H7 (cell line): ENCODE measurements at regions not wholly inside any gene's neighbourhood (a gene's known extent, or its start where the extent isn't known, plus 50 kb on each side); places are given as distances from the start of the nearest gene placed in this dataset.

ENCODE experiments used
- DNase-seq: peaks from one replicate; pipeline ENCODE4 v3.0.0; 2012
- H3K27me3 ChIP-seq: 2 replicates; pipeline ENCODE4 v1.6.0; 2011; ENCODE audit warnings: mild to moderate bottlenecking, low read length; ENCODE audit not compliant: control insufficient read depth, insufficient read depth
- H3K36me3 ChIP-seq: replicated peaks from 2 replicates; pipeline ENCODE4 v1.5.1; 2011; ENCODE audit warnings: low read length; ENCODE audit not compliant: control insufficient read depth, insufficient read depth
- H3K4me3 ChIP-seq: 2 replicates; pipeline ENCODE4 v1.5.1; 2011; ENCODE audit warnings: low read depth, mild to moderate bottlenecking, control low read depth, low read length, moderate library complexity; ENCODE audit not compliant: insufficient read depth

DNA sequence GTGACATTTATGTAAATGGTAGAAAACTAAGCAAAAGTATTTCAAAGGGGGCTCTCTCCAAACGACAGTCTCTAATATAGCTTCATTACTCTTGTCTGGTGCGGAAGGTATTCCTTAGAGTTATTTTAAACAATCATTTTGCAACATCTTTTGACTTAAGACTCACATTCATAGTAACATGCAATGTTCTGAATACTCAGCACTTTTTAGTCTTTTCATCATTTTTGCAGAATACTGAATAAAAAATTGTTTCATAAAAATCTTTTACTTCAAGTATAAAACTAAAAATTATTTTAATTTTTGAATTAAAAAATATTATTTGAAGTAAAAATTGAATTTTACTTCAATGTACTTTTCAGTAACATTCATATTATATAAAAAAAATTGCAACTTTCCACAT is 321.1 kb downstream of the PLK2 start:
- no peaks in the 10 kb centered on the region for H3K36me3 ChIP-seq
- no peaks in the 10 kb centered on the region for H3K27me3 ChIP-seq
- no peak for DNase-seq
- no peak overlapping the region for H3K4me3 ChIP-seq

DNA sequence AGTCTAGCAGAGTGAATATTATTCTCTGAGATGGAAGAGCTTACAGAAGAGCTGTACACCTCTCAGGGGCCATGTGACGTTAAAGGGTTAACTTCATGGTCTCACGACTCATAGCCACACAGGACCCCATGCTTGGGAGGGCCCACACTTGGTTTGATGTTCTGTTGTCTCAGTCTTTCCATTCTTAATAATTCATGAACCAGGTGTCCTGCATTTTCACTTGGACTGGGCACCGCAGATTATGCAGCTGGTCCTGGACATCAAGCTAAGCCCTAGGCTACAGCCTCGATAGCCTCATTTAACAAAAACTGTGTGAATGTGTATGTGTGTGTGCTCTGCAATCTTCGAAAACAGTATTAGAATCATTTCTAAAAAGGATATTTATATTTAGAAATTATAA is 323.5 kb downstream of the PLK2 start:
- H3K27me3 ChIP-seq = no peaks in the 10 kb centered on the region
- no peak for DNase-seq
- no peaks in the 10 kb centered on the region for H3K36me3 ChIP-seq
- H3K4me3 ChIP-seq = no peak overlapping the region

DNA sequence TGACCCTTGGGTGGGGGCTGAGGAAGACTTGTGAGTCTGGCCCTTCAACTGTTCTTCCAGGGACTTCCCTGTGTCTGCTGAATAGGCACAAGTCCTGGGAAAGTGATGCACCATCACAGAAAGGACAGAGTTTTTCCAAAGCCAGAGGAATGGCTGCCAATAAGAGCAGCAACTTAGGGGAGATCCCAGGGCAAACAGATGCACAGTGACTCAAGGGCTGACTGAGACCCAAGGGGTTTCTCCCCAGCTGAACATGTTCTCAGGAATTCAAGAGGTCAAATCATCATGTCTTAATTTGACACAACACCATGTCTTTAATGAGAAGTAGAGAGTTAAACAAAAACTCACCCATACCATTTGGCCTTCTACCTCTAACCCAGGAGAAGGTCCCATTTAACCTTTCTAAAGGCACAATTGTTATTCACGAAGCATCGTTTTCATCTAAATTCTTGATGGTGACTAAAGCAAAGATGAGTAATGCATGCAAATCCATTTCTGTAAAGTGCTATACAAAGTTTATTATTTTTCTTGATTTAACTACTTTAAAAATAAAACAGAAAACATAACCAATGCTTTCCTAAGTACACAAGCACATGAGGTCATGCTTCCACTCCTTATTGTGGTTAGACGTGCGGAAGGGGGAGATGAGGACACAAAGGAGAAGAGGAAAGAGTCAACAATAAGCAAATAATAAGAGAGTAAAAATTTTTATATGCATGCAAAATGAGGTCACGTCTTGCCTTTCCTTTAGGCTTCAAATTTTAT is 324.1 kb downstream of the PLK2 start:
- Histone ChIP-seq H3K4me3 (no peak overlapping the region), H3K36me3 (no peaks in the 10 kb centered on the region), H3K27me3 (no peaks in the 10 kb centered on the region)
- no peak for DNase-seq

DNA sequence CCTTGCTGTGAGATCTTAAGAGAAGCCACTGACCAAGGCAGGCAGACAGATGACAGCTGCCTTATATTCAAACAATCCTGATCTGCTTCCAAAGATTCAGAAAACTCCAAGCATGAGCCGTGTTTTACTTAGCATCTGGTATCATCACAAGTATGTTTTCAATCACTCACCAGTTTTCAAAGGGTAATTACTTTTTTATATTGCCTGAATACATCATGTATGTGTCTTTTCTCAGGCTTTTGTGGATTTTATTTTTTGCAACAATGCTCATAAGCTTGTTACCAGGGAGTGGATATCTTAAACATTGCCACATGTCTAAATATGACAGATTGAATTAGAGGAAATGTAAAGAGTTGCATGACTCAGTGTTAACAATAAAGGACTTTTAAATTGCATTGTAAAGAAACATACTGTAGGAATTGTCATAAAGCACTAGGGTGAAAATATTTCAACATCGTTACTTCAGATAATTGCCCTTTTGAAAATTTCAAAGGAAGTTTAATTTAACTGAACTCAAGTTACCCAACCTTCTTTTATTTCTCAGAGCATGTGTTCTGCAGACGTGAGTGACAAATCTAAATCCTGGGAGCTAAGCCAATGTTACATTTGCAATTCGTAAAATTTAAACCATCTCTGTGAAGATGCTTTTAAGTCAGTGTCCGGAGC is 326.1 kb downstream of the PLK2 start:
- H3K27me3 ChIP-seq = no peaks in the 10 kb centered on the region
- H3K4me3 ChIP-seq = no peak overlapping the region
- H3K36me3 ChIP-seq = no peaks in the 10 kb centered on the region
- DNase-seq = no peak

DNA sequence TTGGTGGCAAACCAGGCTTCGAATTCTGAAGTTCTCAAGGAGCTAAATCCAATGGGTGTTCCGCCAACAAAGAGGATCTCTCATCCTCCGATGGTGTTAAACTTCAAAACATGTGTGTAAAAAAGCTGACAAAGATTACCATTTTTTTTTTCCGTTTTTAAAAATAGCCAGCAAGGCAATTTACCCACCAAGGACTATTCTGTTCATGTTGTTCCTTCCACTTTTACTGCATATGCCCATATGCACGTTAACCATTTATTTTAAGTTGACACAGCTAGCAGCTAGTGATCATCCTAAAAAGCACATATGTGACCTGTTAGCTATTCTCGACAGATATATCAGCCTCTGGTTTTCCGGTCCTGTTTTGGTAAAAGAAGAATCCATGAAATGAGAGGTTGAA is 326.7 kb downstream of the PLK2 start:
- no peak for DNase-seq
- Histone ChIP-seq H3K4me3 (no peak overlapping the region), H3K27me3 (no peaks in the 10 kb centered on the region), H3K36me3 (no peaks in the 10 kb centered on the region)

DNA sequence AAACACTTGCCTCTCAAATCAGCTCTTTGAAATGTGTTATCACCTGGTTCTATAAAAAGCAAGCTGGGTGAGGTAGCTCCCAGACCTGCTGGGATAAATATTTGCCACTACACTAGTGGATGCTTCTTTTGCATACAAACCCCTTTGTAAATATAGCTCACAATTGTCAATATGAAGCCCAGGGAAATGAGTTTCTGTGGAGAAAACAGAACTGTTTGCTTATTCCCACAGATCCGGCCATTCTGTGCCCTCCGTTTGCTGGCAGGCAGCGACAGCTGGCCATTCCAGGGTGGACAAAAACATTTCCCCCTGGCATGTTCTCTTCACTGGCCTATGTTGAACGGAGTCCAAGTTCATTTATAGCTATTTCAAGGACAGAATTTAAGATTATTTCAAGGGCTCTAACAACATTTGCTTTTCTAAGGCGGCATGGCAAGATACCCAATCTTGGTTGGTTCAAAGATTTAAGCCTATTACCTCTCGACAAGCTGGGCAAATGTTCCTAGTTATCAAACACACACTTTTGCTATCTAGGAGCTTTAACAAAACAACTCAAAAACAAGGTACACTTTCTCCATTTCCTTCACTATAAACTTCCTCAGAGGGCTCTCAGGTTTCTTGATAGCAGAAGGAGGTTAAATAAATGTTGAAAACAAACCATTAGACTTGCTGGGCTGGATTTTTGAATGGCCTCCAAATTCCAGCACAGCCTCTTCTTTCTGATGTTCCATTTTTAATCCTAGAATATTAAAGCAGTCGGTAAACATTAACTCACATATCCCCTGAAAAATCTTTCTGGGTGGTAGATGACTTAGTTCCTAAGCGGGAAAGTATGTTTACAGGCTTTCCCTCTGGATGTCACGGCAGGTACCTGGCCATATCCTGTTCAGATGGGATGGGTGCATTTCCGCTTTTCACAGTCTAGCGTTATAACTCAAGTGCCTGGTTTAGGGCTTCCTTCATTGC is 332.3 kb downstream of the PLK2 start:
- DNase-seq = no peak
- Histone ChIP-seq H3K4me3 (no peak overlapping the region), H3K27me3 (no peaks in the 10 kb centered on the region), H3K36me3 (no peaks in the 10 kb centered on the region)

DNA sequence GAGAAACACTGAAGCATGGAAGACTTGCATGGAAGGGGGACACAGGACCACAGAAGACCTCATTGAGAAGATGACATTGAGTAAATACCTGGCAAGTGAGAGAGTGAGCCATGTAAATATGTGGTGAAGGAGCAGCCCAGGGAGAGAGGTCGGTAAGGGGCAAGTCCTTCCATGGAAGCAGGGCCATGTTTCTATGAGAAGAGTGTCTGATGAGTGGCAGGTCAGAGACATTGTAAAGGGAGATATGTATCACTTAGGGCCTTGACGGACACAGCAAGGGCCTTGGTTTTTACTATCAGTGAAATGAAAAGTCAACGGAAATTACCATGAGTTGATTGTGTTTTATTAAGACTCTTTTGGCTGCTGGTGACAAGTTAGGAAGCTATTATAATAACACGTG is 336.4 kb downstream of the PLK2 start:
- DNase-seq = no peak
- Histone ChIP-seq H3K36me3 (no peaks in the 10 kb centered on the region), H3K4me3 (no peak overlapping the region), H3K27me3 (no peaks in the 10 kb centered on the region)

DNA sequence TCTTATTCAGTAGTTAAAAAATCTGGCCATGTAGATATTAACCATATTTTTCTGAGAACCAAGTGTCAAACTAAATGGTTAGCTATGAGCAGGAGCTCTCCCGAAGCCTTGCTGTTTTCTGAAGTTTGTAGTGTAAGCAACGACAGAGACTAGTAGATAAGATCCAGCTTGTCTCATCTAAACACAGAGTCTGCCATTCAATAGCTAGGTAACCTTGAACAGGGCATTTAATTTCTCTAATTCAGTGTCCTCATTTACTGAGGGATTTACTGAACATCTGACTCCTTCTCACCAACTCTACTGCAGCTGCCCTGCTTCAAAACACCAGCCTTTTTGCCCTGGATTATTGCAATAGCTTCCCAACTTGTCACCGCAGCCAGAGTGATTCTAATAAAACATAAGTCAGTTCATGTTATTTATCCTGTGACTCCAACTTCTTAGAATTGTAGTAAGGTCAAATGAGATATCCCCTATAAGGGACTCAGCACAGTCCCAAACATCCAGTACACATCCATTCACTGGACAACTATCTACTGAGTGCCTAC is 337.0 kb downstream of the PLK2 start:
- no peaks in the 10 kb centered on the region for H3K27me3 ChIP-seq
- no peaks in the 10 kb centered on the region for H3K36me3 ChIP-seq
- DNase-seq = no peak
- no peak overlapping the region for H3K4me3 ChIP-seq

DNA sequence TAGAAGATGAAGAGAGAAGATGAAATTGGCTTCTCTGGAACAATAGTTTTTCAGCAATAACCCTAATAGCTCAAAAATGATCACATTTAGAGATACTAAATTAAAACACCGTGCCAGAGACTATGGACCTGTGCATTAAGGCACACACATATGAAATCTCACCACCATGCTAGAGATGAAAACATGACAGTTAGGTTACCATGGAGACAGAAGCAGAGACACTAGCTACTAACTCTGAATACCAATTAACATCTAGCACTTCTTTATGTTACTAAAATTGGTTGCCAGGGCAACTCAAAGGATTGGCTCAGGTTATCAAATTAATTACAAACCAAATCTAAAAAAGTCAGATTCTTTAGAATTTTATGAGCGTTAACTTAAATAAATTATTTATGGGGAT is 337.7 kb downstream of the PLK2 start:
- H3K4me3 ChIP-seq = no peak overlapping the region
- H3K27me3 ChIP-seq = no peaks in the 10 kb centered on the region
- H3K36me3 ChIP-seq = no peaks in the 10 kb centered on the region
- no peak for DNase-seq

DNA sequence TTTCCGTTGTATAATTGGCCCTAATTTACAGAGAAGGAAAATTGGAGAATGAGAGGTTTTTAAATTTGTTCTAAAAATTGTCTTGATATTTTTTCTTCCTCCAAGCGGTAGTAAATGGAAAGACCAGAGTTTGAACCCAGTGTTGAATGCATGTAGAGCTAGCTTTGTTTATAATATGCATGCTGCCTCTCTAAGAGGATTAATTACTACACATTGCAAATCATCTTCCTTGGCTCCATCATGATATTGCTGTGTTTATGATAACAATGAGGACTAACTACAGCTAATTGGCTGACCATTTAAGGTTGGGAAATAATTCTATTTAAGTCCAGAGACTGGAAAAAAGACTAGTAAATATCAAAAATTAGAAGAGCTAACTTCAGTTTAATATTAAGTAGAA is 338.5 kb downstream of the PLK2 start:
- Histone ChIP-seq H3K36me3 (no peaks in the 10 kb centered on the region), H3K27me3 (no peaks in the 10 kb centered on the region), H3K4me3 (no peak overlapping the region)
- no peak for DNase-seq

DNA sequence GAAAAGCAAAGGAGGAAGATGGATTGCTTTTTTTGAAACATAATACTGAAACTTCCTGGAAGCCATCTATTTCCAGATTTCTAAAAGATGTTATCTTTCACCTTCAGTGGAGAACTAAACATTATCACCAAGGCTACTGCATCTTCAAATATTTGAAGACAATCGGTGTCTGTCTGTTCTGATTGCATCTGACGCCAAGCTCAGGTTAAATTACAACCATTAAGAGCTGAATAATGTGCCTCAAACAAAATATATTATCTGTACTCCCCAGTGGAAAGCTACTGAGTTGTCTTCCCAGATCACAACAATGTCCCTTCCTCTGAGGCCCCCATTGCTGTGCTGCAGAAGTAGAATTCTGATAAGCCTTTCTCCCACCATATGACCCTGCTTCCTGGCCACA is 342.3 kb downstream of the PLK2 start:
- Histone ChIP-seq H3K36me3 (no peaks in the 10 kb centered on the region), H3K27me3 (no peaks in the 10 kb centered on the region), H3K4me3 (no peak overlapping the region)
- no peak for DNase-seq

DNA sequence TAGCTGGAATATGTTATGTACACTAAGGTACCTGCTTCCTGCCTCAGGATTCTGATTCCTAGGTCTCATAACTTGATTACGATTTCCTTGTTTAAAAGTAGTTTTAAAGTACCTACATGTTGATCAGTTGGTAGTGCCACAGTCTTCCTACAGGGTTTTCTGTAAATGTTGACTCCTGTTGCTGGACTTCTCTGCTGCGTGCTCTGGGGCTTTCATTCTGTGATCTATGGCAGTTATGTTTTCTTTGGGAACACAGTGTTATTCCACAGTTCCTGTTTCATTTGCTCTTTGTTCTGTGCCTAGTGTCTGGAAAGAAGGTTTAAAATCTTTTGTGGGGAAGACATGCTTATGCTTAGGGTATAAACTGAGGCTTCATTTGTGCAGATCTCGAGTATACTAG is 343.5 kb downstream of the PLK2 start:
- Histone ChIP-seq H3K4me3 (no peak overlapping the region), H3K27me3 (no peaks in the 10 kb centered on the region), H3K36me3 (no peaks in the 10 kb centered on the region)
- DNase-seq = no peak

DNA sequence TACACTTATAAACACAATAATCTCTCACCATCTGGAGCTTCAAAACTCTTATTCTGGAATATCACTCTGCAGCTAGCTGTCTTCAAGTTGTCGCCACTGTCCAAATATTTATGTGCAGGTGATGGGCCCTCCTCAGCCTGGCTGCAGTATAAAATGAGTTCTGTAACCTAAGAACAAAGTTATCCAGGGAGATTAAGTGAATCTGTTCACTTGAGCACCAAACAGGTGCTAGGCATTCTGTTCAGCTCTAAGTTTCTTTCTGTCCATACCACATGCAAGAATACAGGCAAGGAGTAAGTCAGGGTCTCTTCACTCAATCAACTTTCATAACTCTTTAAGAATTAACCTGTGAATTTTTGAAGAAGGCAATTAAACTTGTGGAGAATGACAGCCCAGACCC is 344.1 kb downstream of the PLK2 start:
- Histone ChIP-seq H3K4me3 (no peak overlapping the region), H3K36me3 (no peaks in the 10 kb centered on the region), H3K27me3 (no peaks in the 10 kb centered on the region)
- no peak for DNase-seq

DNA sequence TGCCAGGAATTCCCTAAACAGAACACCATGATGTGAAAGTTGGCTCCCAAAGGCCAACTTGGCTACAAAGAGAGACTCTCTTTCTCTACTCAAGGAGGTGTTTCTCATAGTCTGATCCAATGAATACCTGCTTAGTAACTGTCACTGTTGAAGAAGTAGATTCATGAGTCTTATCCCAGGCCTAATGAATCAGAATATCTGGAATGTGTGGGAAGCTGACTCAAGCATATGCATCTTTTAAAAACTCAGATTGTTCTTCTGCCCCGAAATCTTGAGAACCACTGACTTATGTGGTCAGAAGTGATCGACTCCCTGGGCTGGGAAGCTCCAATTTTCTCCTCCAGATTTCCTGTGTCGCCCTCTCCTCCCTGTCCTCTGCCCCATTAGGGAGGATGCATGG is 345.6 kb downstream of the PLK2 start:
- no peak for DNase-seq
- Histone ChIP-seq H3K4me3 (no peak overlapping the region), H3K36me3 (no peaks in the 10 kb centered on the region), H3K27me3 (no peaks in the 10 kb centered on the region)
